IPS-18a (cell line): ENCODE measurements at regions not wholly inside any gene's neighbourhood (a gene's known extent, or its start where the extent isn't known, plus 50 kb on each side); places are given as distances from the start of the nearest gene placed in this dataset.

ENCODE experiments used
- H3K27ac ChIP-seq: one replicate; pipeline ENCODE4 v1.5.1; 2013; ENCODE audit warnings: low read length
- H3K27me3 ChIP-seq: one replicate; pipeline ENCODE4 v1.6.1; 2013; ENCODE audit warnings: mild to moderate bottlenecking, low read length; ENCODE audit not compliant: control insufficient read depth, insufficient read depth
- H3K36me3 ChIP-seq: one replicate; pipeline ENCODE4 v1.6.1; 2013; ENCODE audit warnings: low read depth, low read length; ENCODE audit not compliant: control insufficient read depth
- H3K4me1 ChIP-seq: one replicate; pipeline ENCODE4 v1.6.1; 2013; ENCODE audit warnings: low read depth, low read length; ENCODE audit not compliant: control insufficient read depth
- H3K4me3 ChIP-seq: one replicate; pipeline ENCODE4 v1.5.1; 2013; ENCODE audit warnings: low read length
- H3K9ac ChIP-seq: one replicate; pipeline ENCODE4 v1.6.1; 2013; ENCODE audit warnings: mild to moderate bottlenecking, low read length, moderate library complexity
- H3K9me3 ChIP-seq: one replicate; pipeline ENCODE4 v1.6.1; 2013; ENCODE audit warnings: low read depth, low read length; ENCODE audit not compliant: control insufficient read depth

- H3K9ac ChIP-seq: no peak overlapping the region
Measured at GRCh38 chr5:92780057-92780456, 801.0 kb downstream of the NR2F1-AS1 start.

GRCh38 chr5:92779536-92779935 lies 801.5 kb downstream of the NR2F1-AS1 start:
- Histone ChIP-seq H3K27me3 (no peaks in the 10 kb centered on the region), H3K36me3 (no peaks in the 10 kb centered on the region), H3K4me3 (no peak overlapping the region), H3K27ac (no peak overlapping the region), H3K9ac (no peak overlapping the region), H3K4me1 (peaks cover 10% of the 10 kb centered on the region), H3K9me3 (no peaks in the 10 kb centered on the region)

More at GRCh38 chr5:92780057-92780456, 801.0 kb downstream of the NR2F1-AS1 start:
- no peaks in the 10 kb centered on the region for H3K9me3 ChIP-seq
- no peaks in the 10 kb centered on the region for H3K36me3 ChIP-seq
- no peak overlapping the region for H3K4me3 ChIP-seq
- H3K27me3 ChIP-seq: no peaks in the 10 kb centered on the region
- H3K27ac ChIP-seq: no peak overlapping the region
- H3K4me1 ChIP-seq: peaks cover 10% of the 10 kb centered on the region

- Histone ChIP-seq H3K4me1 (peaks cover 10% of the 10 kb centered on the region), H3K9me3 (no peaks in the 10 kb centered on the region), H3K36me3 (no peaks in the 10 kb centered on the region), H3K9ac (no peak overlapping the region), H3K27ac (no peak overlapping the region), H3K4me3 (no peak overlapping the region), H3K27me3 (no peaks in the 10 kb centered on the region)
Measured at GRCh38 chr5:92778261-92778660, 802.8 kb downstream of the NR2F1-AS1 start.

- Histone ChIP-seq H3K9ac (no peak overlapping the region), H3K27me3 (no peaks in the 10 kb centered on the region), H3K4me3 (no peak overlapping the region), H3K27ac (no peak overlapping the region), H3K9me3 (no peaks in the 10 kb centered on the region), H3K4me1 (peaks cover 10% of the 10 kb centered on the region), H3K36me3 (no peaks in the 10 kb centered on the region)
Measured at GRCh38 chr5:92777421-92777820, 803.6 kb downstream of the NR2F1-AS1 start.

- H3K27ac ChIP-seq: no peak overlapping the region
- peaks cover 10% of the 10 kb centered on the region for H3K4me1 ChIP-seq
Measured at GRCh38 chr5:92775711-92776615, 805.1 kb downstream of the NR2F1-AS1 start.

GRCh38 chr5:92769978-92770377 lies 811.0 kb downstream of the NR2F1-AS1 start:
- no peak overlapping the region for H3K27ac ChIP-seq

More at GRCh38 chr5:92775711-92776615, 805.1 kb downstream of the NR2F1-AS1 start:
- H3K9me3 ChIP-seq: no peaks in the 10 kb centered on the region
- no peak overlapping the region for H3K4me3 ChIP-seq
- H3K27me3 ChIP-seq: no peaks in the 10 kb centered on the region
- H3K9ac ChIP-seq: no peak overlapping the region
- no peaks in the 10 kb centered on the region for H3K36me3 ChIP-seq

GRCh38 chr5:92761585-92761984 lies 819.4 kb downstream of the NR2F1-AS1 start:
- Histone ChIP-seq H3K27me3 (no peaks in the 10 kb centered on the region), H3K36me3 (no peaks in the 10 kb centered on the region), H3K27ac (no peak overlapping the region), H3K4me1 (no peaks in the 10 kb centered on the region), H3K4me3 (no peak overlapping the region), H3K9me3 (no peaks in the 10 kb centered on the region), H3K9ac (no peak overlapping the region)

More at GRCh38 chr5:92769978-92770377, 811.0 kb downstream of the NR2F1-AS1 start:
- Histone ChIP-seq H3K9ac (no peak overlapping the region), H3K9me3 (no peaks in the 10 kb centered on the region), H3K36me3 (no peaks in the 10 kb centered on the region), H3K27me3 (no peaks in the 10 kb centered on the region), H3K4me3 (no peak overlapping the region), H3K4me1 (no peaks in the 10 kb centered on the region)

GRCh38 chr5:92760550-92760949 lies 820.5 kb downstream of the NR2F1-AS1 start:
- Histone ChIP-seq H3K4me1 (no peaks in the 10 kb centered on the region), H3K36me3 (no peaks in the 10 kb centered on the region), H3K27me3 (no peaks in the 10 kb centered on the region), H3K4me3 (no peak overlapping the region), H3K9ac (no peak overlapping the region), H3K9me3 (no peaks in the 10 kb centered on the region), H3K27ac (no peak overlapping the region)

GRCh38 chr5:92758552-92758951 lies 822.5 kb downstream of the NR2F1-AS1 start:
- Histone ChIP-seq H3K27ac (no peak overlapping the region), H3K4me3 (no peak overlapping the region), H3K4me1 (no peaks in the 10 kb centered on the region), H3K9ac (no peak overlapping the region), H3K27me3 (no peaks in the 10 kb centered on the region), H3K9me3 (no peaks in the 10 kb centered on the region), H3K36me3 (no peaks in the 10 kb centered on the region)

GRCh38 chr5:92749943-92750342 lies 831.1 kb downstream of the NR2F1-AS1 start:
- no peak overlapping the region for H3K4me3 ChIP-seq
- peaks cover 13% of the 10 kb centered on the region for H3K4me1 ChIP-seq
- no peak overlapping the region for H3K27ac ChIP-seq
- no peaks in the 10 kb centered on the region for H3K36me3 ChIP-seq
- no peak overlapping the region for H3K9ac ChIP-seq
- no peaks in the 10 kb centered on the region for H3K27me3 ChIP-seq
- H3K9me3 ChIP-seq: no peaks in the 10 kb centered on the region

GRCh38 chr5:92748072-92748676 lies 832.8 kb downstream of the NR2F1-AS1 start:
- Histone ChIP-seq H3K9me3 (no peaks in the 10 kb centered on the region), H3K36me3 (no peaks in the 10 kb centered on the region), H3K4me1 (peaks cover 13% of the 10 kb centered on the region), H3K4me3 (no peak overlapping the region), H3K27me3 (no peaks in the 10 kb centered on the region), H3K9ac (no peak overlapping the region), H3K27ac (no peak overlapping the region)
